Iris pigment epithelial cell (primary cell): ENCODE measurements at regions not wholly inside any gene's neighbourhood (a gene's known extent, or its start where the extent isn't known, plus 50 kb on each side); places are given as distances from the start of the nearest gene placed in this dataset.
"Not testable (repeated sequence)": the region's sequence is repeated elsewhere in the genome, so short reads cannot be mapped to it uniquely, and the experiment has no call there.

Source experiments
- DNase-seq: peaks from one replicate; pipeline ENCODE4 v3.0.0-alpha.2; 2011; ENCODE audit warnings: low read depth

GRCh38 chr20:4635781-4636180, 50.5 kb upstream of the PRNP start:
- DNase-seq = no peak

DNA sequence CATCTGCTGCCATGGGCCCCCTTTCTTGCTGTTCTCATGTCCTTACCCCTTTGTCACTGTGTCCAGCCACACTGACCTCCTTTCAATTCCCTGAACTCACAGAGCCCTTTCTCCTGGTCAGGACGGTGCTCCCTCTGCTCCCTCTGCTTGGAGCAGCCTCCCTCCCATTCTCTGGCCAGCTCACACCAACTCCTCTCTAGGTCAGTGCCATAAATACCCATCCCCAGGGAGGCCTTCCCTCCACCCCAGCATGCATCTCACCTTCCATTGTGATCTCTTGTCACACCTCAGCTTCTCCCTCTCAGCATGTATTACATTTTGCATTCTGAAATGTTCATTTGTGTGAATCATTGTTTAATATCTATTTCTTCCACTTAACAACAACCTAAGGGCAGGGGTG, 50.9 kb upstream of the PRNP start:
- no peak for DNase-seq

- peak; percentile 94 for DNase-seq
These were observed 52.5 kb upstream of the PRNP start for GRCh38 chr20:4633780-4634179.

- DNase-seq = no peak
These were observed 52.9 kb upstream of the PRNP start for GRCh38 chr20:4633379-4633778.

- DNase-seq = no peak
These were observed 53.4 kb upstream of the PRNP start for GRCh38 chr20:4632876-4633275.

DNA sequence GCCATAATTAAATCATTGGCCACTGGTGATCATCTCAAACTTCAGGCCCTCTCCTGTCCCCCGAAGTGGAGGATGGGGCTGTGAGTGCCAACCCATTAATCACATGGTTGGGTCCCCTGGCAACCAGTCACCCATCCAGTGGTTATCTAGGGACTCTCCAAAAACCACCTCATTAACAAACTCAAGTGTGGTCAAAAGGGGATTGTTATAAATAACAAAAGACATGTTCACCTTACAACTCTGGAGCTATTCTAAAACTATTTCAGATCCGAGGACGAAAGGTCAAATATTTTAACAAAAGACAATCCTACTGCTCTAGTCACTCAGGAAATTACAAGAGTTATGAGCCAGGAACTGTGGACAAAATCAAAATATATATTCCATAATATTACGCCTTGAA, 60.0 kb upstream of the PRNP start:
- peak; percentile 28 for DNase-seq

DNA sequence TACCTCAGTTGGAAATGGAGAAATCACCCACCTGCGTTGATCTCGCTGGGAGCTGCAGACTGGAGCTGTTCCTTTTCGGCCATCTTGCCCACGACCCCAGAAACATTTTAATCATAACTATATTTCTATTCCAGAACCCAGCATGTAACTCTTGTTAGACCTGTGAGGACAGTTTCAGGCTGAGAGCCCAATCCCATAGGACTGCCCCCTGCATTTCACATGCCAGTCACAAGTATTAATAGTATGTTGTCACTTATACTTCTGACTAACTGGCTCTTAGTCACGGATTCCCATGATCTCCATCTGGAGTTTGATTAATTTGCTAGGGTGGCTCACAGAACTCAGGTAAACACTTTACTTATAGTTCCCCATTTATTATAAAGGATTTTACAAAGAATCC, 60.6 kb upstream of the PRNP start:
- no peak for DNase-seq

DNA sequence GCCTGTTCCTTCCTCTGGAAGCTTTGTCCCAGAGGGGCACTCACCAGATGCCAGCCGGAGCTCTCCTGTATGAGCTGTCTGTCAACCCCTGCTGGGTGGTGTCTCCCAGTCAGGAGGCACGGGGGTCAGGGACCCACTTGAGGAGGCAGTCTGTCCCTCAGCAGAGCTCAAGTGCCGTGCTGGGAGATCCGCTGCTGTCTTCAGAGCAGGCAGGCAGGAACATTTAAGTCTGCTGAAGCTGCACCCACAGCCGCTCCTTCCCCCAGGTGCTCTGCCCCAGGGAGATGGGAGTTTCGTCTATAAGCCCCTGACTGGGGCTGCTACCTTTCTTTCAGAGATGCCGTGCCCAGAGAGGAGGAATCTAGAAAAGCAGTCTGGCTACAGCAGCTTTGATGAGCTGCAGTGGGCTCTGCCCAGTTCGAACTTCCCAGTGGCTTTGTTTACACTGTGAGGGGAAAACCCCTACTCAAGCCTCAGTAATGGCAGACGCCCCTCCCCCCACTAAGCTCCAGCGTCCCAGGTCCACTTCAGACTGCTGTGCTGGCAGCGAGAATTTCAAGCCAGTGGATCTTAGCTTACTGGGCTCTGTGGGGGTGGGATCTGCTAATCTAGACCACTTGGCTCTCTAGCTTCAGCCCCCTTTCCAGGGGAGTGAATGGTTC, 61.5 kb upstream of the PRNP start:
- DNase-seq = not testable (repeated sequence)

GRCh38 chr20:4619144-4619543, 67.1 kb upstream of the PRNP start:
- not testable (repeated sequence) for DNase-seq

DNA sequence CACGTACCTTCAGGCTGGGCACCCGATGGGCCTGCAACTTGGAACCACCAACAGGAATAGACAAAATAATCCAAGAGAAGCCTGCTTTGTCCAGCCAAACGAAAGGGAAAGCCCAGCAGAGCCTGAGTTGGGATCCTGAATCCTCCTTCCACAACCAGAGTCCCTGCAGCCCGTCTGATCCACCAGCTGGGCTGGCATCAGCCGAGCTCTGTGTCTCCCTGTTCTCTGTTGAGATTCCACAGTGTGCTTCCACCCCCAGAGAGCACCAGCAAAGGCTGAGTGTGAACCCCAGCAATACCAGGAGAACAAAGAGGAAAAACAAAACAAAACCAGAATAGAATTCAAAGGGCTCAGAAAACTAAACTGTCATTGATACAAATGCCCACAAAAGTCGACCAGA, 68.8 kb upstream of the PRNP start:
- no peak for DNase-seq

GRCh38 chr20:4617019-4617418, 69.2 kb upstream of the PRNP start:
- DNase-seq = no peak

- DNase-seq = peak; percentile 65
These were observed 72.3 kb upstream of the PRNP start for GRCh38 chr20:4613718-4614620.

GRCh38 chr20:4613184-4613583, 73.1 kb upstream of the PRNP start:
- no peak for DNase-seq

DNA sequence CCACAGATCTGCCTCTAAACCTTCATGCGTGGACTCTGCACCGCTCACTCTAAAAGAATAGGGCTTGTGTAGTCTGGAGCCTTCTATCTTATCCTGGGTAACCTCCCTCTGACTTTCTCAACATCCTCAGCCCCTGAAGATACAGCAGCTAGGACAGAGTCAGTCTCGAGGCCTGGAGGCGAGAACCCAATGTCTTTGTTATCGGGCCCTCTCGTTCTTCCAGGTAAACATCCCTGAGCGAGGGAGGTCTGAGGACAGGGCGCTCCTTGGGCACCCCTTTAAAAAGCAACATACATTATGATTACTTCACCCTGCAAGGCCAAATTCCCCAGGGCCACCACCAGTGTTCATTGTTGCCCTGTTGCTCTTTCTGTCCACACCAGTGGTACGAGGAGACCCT, 75.4 kb upstream of the PRNP start:
- DNase-seq = no peak

GRCh38 chr20:4609511-4609910, 76.7 kb upstream of the PRNP start:
- no peak for DNase-seq

DNA sequence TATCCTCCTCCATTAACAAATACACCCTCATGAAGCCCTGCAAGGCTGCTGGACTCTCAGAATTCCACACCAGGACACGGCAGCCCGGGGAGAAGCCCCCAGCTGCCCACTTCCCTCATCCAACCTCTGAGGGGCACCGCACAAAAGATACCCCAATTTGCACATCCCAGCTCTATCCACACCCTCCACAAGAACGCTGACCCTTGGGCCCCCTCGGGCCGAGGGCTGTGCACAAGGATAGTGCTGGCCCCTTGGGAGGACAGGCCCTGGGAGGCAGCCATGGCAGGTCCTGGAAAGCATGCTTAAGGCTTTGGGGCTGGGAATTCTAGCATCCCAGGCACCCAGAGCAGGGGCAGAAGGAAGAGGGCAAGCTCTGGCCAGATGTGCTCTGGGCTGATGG, 77.4 kb upstream of the PRNP start:
- DNase-seq = no peak

DNA sequence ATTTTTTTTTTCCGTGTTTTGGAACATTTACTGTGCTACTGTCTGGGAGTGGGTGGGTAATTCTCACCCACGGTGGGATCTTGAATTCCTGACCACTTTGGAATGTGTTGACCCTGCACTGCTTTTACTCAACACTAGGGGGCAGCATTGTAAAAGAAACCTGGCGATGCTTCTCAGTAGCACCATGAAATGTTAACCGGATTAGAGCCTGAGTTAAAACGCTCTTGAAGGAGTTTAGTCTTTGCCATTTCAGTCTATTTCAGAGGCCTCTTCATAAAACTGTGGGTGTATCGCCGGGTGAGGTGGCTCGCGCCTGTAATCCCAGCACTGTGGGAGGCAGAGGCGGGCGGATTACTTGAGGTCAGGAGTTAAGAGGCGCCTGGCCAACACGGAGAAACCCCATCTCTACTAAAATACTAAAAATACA, 79.0 kb upstream of the PRNP start:
- DNase-seq = peak; percentile 74

GRCh38 chr20:4606051-4606450, 80.2 kb upstream of the PRNP start:
- no peak for DNase-seq

GRCh38 chr20:4605166-4605565, 81.1 kb upstream of the PRNP start:
- DNase-seq = no peak

DNA sequence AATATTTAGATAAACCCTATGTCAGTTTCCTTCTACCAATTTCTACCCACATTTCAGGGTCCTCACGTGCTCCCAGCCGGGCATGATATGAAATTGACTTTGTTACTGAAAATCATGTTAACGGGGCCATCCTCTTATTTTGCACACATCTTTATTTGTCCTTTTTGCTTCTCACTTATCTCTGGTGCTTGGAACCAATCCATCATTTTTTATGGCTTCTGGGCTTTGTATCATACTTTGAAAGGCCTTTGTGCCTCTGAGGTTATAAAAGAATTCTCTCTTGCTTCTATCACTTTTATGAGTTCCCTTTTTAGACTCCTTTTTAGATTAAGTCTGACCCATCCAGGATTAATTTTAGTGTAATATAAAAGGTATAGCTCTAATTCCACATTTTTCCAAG, 81.7 kb upstream of the PRNP start:
- no peak for DNase-seq

DNA sequence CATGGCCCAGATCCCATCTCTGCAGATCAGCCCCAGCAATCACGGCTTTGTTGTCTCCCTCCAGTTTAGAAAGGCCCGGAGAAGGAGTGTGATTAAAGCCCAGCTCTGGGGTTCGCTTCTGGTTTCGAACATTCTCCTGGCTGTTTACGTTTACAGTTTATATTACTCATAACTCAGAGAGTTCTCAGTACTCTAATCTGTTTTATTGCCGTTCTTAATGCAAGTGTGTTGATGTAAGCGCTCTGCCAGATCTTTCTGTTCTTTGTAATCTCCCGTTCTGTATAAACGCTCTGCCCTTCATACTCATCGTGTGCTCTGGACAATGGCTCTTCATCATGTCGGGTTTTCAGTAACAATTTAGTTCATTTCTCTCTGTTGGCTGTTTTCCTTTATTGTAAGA, 82.5 kb upstream of the PRNP start:
- peak; percentile 82 for DNase-seq

DNA sequence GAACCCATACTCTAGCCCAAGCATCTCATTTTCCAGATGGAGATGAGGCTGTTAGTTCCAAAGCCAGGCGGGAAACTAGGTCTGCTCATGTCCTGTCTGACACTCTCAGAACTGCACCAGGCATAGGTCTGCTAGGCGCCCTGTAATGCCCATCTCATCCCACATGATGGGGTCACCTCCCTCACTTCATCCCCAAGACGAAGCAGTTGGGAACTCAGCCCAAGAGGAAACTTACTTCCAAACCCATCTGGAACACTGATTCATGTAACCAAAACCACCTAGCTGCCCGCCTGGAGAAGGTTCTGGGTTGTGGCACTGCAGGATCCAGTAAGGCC, 84.0 kb upstream of the PRNP start:
- DNase-seq = no peak

GRCh38 chr20:4601630-4602296, 84.5 kb upstream of the PRNP start:
- DNase-seq = no peak
